Neutrophil (primary cell): ENCODE measurements at regions not wholly inside any gene's neighbourhood (a gene's known extent, or its start where the extent isn't known, plus 50 kb on each side); places are given as distances from the start of the nearest gene placed in this dataset.

Experiments
- H3K27ac ChIP-seq: fragments of 200-600 bp; sonication (generic); 2 replicates; pipeline ENCODE4 v1.5.1; 2016; ENCODE audit warnings: mild to moderate bottlenecking, moderate library complexity
- H3K27me3 ChIP-seq: fragments of 200-600 bp; sonication (generic); 2 replicates; pipeline ENCODE4 v1.6.0; 2016; ENCODE audit warnings: mild to moderate bottlenecking
- H3K36me3 ChIP-seq: fragments of 200-600 bp; sonication (generic); 2 replicates; pipeline ENCODE4 v1.5.1; 2017
- H3K4me1 ChIP-seq, 2 experiments: fragments of 200-600 bp in 1 of 2; sonication (generic) in 1 of 2; 1 replicate in 1 of 2; 2 replicates in 1 of 2; pipeline versions ENCODE4 v1.5.1 to v1.6.1; 2013 to 2016; ENCODE audit warnings: low read depth in 1 of 2, low read length in 1 of 2, mild to moderate bottlenecking in 1 of 2, moderate library complexity in 1 of 2; ENCODE audit not compliant: control insufficient read depth in 1 of 2, insufficient read depth in 1 of 2
- H3K4me3 ChIP-seq, 2 experiments: fragments of 200-600 bp in 1 of 2; sonication (generic) in 1 of 2; 1 replicate in 1 of 2; 2 replicates in 1 of 2; pipeline ENCODE4 v1.5.1; 2013 to 2016; ENCODE audit warnings: low read depth in 1 of 2, low read length in 1 of 2, mild to moderate bottlenecking in 1 of 2, moderate library complexity in 1 of 2
- H3K9me3 ChIP-seq: fragments of 200-600 bp; sonication (generic); 2 replicates; pipeline ENCODE4 v1.5.1; 2016
- CTCF ChIP-seq: fragments of 200-600 bp; sonication (generic); IDR thresholded peaks from 2 replicates; pipeline ENCODE4 v1.5.1; 2016; ENCODE audit warnings: antibody characterized with exemption

DNA sequence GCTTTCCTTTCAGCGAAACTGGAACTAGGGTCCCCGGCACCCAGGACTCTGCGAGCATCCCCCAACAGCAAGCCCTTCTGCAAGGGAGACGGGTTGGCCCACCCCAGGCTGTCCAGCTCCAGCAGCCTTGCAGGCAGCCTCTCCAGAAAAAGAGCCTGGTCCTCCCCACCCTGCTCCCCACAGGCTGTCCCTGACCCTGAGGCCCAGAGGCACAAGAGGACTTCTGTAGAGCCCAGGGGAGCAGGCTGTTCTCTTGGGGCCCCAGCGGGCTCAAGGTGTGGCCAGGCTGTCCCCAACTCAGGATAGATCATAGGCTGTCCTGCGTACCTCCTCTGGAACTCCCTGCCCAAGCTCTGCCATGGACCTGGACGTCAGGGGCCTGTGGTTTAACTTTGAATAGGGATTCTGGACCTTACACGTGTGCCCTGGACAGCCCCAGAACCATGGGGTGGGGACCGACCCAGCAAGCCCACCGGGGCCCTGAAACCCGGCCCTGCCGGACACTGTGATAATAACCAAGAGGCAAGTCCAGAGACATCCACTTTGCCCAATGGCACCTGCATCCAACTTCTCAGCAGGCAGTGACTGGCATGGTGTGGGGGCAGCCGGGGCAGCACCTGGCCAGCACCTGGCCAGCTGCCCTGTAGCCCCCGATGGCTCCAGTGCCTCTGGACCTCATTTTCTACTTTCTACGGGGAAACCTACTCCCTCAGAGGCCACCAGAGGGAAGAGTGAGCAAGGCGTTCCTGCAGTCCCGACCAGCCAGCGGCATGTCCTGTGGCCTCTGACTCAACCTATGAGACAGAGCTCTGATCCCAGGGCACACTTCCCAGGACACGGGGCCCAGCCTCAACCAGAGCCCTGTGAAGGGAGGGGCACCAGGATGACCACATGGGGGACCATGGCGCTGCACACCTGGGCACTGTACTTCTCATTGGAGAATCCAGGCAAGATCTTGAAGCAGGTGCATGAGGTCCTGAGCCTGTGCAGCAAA lies 50.9 kb upstream of the TPM4 start:
- no peak for TF ChIP-seq CTCF
- no peaks in the 10 kb centered on the region for H3K27me3 ChIP-seq
- no peaks in the 10 kb centered on the region for H3K4me1 ChIP-seq
- H3K9me3 ChIP-seq: no peaks in the 10 kb centered on the region
- no peaks in the 10 kb centered on the region for H3K36me3 ChIP-seq
- H3K4me3 ChIP-seq: no peak overlapping the region
- no peak overlapping the region for H3K27ac ChIP-seq

GRCh38 chr19:16026131-16026530 lies 50.2 kb upstream of the TPM4 start:
- no peak overlapping the region for H3K27ac ChIP-seq

More at GRCh38 chr19:16026131-16026530, 50.2 kb upstream of the TPM4 start:
- Histone ChIP-seq H3K4me1 (no peaks in the 10 kb centered on the region), H3K36me3 (no peaks in the 10 kb centered on the region), H3K4me3 (no peak overlapping the region), H3K9me3 (no peaks in the 10 kb centered on the region), H3K27me3 (no peaks in the 10 kb centered on the region)
- no peak for TF ChIP-seq CTCF
